Activated naive CD4-positive, alpha-beta T cell treated with anti-CD3 and anti-CD28 coated beads, Interleukin-2, amount 50 U/mL, for 72 hours (primary cell): ENCODE measurements at regions not wholly inside any gene's neighbourhood (a gene's known extent, or its start where the extent isn't known, plus 50 kb on each side); places are given as distances from the start of the nearest gene placed in this dataset.
A peak's percentile ranks its signal among the peaks of the same experiment; 100 is the strongest.

ENCODE experiments used
- ATAC-seq, 2 donors: fragments of 150-1000 bp; cut with Tn5 transposase; 2 replicates each; pipeline ENCODE4 v1.10.0; 2021; ENCODE audit warnings: mild to moderate bottlenecking in 2 of 2, moderate library complexity in 2 of 2
- DNase-seq, 2 donors: peaks; one replicate each; pipeline ENCODE4 v3.0.0; 2021 to 2022; ENCODE audit warnings: low spot score in 2 of 2
- H3K27ac Mint-ChIP-seq, 2 donors: one replicate each; pipeline ENCODE4 v1.8.0; 2022; ENCODE audit warnings: mild to moderate bottlenecking in 2 of 2, mixed read lengths in 2 of 2
- H3K36me3 Mint-ChIP-seq, 2 donors: one replicate each; pipeline ENCODE4 v1.8.0; 2022; ENCODE audit warnings: mixed read lengths in 2 of 2
- H3K9me3 Mint-ChIP-seq, 2 donors: one replicate each; pipeline ENCODE4 v1.8.0; 2022; ENCODE audit warnings: mixed read lengths in 2 of 2

GRCh38 chrX:39214387-39215126 is 413.3 kb downstream of the MID1IP1 start:
- Mint-ChIP-seq H3K36me3 (peaks cover 0 to 9% of the 10 kb centered on the region in 2 donors), H3K9me3 (peaks cover 5 to 14% of the 10 kb centered on the region in 2 donors), H3K27ac (no peak overlapping the region)
- DNase-seq (no peak), ATAC-seq (no peak)

DNA sequence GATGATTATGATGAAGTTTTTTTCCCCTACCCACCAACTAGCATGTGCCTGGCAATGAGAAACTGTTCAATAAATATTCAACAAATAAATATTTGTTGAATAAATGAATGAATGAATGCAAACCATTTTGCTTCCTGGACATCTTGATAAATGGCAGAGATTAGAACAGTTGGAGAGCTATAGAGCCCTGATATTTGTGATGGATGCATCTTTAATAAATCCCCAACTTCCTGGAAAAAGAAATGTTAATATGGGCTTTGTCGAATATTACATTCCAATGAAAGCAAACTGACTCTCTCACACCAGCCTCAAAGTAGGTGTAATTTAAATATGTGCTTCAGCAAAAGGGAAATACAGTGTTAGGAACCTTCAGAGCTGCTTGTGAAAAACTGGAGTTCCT is 419.7 kb downstream of the MID1IP1 start:
- Mint-ChIP-seq H3K9me3 (no peaks in the 10 kb centered on the region), H3K36me3 (no peaks in the 10 kb centered on the region), H3K27ac (no peak overlapping the region)
- no peak for DNase-seq
- no peak for ATAC-seq

DNA sequence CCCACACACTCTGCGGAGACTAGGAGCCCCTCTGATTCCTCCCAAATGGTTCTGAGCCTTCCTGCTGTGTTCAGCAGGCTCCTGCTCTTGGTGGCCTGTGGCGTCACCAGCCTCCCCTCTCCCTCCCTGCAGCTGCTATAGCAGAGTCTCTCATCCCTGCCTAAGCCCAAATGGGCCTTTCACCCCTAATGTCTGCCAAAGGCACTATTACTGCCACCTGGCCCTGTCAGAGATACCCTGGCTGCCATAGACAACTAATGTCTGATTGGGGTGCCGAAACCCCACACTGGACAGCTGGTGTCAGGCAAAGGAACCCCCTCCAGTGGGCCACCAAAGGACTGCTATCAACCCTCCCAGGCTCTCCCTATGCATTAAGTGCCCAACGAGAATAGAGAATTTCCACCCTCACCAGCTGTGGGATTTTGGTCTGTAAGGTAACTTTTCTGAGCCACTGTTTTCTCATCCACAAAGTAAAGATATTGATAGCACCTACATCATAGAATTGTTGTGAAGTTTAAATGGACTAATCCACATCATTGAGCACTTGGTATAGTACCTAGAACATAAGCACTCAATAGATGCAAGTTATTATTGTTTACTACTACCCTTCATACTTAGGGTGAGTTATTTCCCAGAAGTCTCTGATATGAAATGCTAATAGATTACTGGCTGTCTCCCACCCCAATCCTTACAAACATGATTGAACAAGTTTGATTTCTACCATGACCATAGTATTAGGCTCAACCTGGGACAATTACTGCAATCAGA is 421.3 kb downstream of the MID1IP1 start:
- Mint-ChIP-seq H3K27ac (no peak overlapping the region), H3K9me3 (no peaks in the 10 kb centered on the region), H3K36me3 (no peaks in the 10 kb centered on the region)
- DNase-seq, result no peak
- ATAC-seq, result no peak

DNA sequence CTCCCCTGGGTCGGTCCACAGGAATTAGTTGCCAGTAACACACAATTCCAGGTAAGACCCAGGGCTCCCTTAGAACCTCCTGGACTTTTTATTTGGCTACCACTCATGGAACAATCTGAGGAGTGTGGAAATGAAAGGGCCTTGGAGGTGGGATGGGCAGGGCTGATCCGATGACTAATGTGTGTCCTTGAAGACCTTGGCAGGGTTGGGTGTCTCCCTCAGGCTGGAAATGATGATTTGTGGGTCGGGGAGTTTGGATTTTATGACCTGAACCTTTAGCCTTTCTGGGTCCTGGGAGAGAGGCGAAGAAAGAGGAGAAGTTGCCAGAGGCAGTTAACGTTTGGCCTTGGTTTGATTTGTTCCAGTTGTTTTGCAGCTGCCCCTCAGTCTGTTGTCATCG is 425.0 kb downstream of the MID1IP1 start:
- DNase-seq, result no peak

DNA sequence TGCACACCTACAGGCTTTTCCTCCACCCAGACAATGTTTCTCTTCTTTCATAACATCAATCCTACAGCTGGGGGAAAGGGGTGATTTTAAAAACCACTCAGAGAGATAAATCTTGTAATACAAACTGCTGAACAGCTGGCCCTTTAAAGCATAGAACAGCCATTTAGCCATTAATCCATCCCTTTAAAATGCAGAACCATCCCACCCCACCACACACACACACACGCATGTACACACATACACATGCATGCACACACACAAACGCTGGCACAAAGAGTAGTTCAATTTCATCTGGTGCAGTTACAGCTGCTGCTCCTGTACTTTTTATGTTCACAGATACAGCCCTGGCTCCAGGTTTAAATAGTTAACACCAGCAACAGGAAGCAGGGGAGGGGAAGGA is 426.1 kb downstream of the MID1IP1 start:
- ATAC-seq (no peak), DNase-seq (no peak)
- Mint-ChIP-seq H3K9me3 (peaks cover 0 to 3% of the 10 kb centered on the region in 2 donors), H3K27ac (no peak overlapping the region), H3K36me3 (no peaks in the 10 kb centered on the region)

More for the DNA sequence above, 425.0 kb downstream of the MID1IP1 start:
- no peak overlapping the region for H3K27ac Mint-ChIP-seq
- H3K36me3 Mint-ChIP-seq, result no peaks in the 10 kb centered on the region
- ATAC-seq, result no peak
- H3K9me3 Mint-ChIP-seq, result peaks cover 0 to 2% of the 10 kb centered on the region in 2 donors

- Mint-ChIP-seq H3K27ac (peak overlapping the region; percentile 73 to 86), H3K9me3 (peaks cover 4 to 14% of the 10 kb centered on the region in 2 donors), H3K36me3 (peaks cover 6 to 12% of the 10 kb centered on the region in 2 donors)
- DNase-seq, result peak in 1 of 2 donors; percentile 2
- peak; percentile 74 to 89 for ATAC-seq
Observed at GRCh38 chrX:39238006-39238405, 436.7 kb downstream of the MID1IP1 start.

DNA sequence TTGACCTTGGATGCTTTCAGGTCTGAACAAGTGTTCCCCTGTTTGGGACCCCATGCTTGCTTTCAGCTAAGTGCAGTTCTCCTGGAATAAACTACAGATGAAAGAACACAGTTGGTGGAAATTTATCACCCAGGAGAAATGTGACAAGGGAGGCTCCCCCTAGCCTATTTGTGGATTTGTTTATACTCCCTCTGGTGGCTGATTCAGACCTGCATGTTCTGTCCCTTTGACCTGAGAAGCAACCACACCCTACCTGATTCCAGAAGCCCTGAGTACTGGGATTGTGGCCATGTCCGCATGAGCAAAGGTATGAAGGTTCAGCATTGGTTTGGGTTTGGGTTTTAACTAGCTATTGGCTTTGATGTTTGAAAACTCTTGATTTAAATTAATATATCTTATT is 440.9 kb downstream of the MID1IP1 start:
- no peak for ATAC-seq
- DNase-seq, result no peak
- no peak overlapping the region for H3K27ac Mint-ChIP-seq
- H3K9me3 Mint-ChIP-seq, result peaks cover 0 to 4% of the 10 kb centered on the region in 2 donors
- H3K36me3 Mint-ChIP-seq, result peaks cover 0 to 12% of the 10 kb centered on the region in 2 donors

- peak in 1 of 2 donors; percentile 63 for ATAC-seq
- H3K27ac Mint-ChIP-seq, result no peak overlapping the region
- no peak for DNase-seq
- H3K9me3 Mint-ChIP-seq, result no peaks in the 10 kb centered on the region
- no peaks in the 10 kb centered on the region for H3K36me3 Mint-ChIP-seq
Observed at GRCh38 chrX:39244147-39244546, 442.9 kb downstream of the MID1IP1 start.

GRCh38 chrX:39245024-39245423 is 443.8 kb downstream of the MID1IP1 start:
- ATAC-seq, result no peak
- H3K36me3 Mint-ChIP-seq, result peaks cover 0 to 5% of the 10 kb centered on the region in 2 donors
- no peak for DNase-seq
- H3K9me3 Mint-ChIP-seq, result no peaks in the 10 kb centered on the region
- H3K27ac Mint-ChIP-seq, result no peak overlapping the region

GRCh38 chrX:39247536-39247935 is 446.3 kb downstream of the MID1IP1 start:
- Mint-ChIP-seq H3K27ac (no peak overlapping the region), H3K36me3 (peaks cover 5 to 11% of the 10 kb centered on the region in 2 donors), H3K9me3 (peaks cover 0 to 3% of the 10 kb centered on the region in 2 donors)
- no peak for ATAC-seq
- DNase-seq, result no peak

GRCh38 chrX:39248330-39248729 is 447.1 kb downstream of the MID1IP1 start:
- no peak for DNase-seq
- no peak for ATAC-seq
- Mint-ChIP-seq H3K36me3 (peaks cover 10 to 12% of the 10 kb centered on the region in 2 donors), H3K9me3 (peaks cover 3 to 4% of the 10 kb centered on the region in 2 donors), H3K27ac (no peak overlapping the region)

GRCh38 chrX:39249999-39250398 is 448.7 kb downstream of the MID1IP1 start:
- Mint-ChIP-seq H3K9me3 (peaks cover 3 to 5% of the 10 kb centered on the region in 2 donors), H3K36me3 (peaks cover 12 to 19% of the 10 kb centered on the region in 2 donors), H3K27ac (peak overlapping the region in 1 of 2 donors; percentile 72)
- ATAC-seq, result peak; percentile 44 to 77
- no peak for DNase-seq

DNA sequence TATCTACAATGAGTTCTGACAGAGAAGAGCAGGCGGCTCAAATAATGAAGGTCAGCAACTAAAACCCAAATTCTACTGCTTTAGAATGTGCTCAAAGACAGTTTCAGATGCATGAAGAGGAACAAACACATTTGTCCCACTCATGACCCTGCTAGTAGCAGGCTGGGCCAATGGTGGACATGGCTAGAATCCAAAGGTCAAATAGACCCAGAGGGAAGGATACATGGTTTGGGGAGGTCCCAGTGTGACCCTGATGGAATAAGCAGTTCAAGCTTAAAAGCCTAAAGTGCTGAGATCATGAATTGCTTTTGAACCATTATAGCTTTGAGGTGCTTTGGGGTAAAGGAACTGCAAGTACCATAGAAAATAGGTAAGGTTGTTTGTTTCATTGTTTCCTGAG is 450.7 kb downstream of the MID1IP1 start:
- ATAC-seq (no peak), DNase-seq (no peak)
- H3K27ac Mint-ChIP-seq, result no peak overlapping the region
- peaks cover 12 to 19% of the 10 kb centered on the region in 2 donors for H3K36me3 Mint-ChIP-seq
- peaks cover 3 to 5% of the 10 kb centered on the region in 2 donors for H3K9me3 Mint-ChIP-seq

DNA sequence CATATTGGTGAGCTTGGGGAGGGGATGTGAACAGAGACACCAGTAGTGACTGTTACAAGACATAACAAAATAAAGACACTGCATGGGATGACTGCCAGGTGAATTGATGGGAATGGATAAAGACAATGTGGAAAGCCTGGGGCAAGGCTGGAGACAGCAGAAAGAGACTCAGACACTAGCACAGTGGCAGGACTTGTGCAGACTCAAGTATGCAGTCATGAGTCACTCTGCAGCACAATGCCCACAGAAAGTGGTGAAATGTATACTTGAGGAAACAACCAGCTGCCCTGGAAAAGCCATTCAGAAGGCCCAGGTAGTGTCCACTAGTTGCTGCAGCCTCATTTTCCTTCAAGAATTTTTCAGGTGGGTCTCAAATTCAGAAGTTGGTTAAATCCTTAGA is 452.3 kb downstream of the MID1IP1 start:
- Mint-ChIP-seq H3K36me3 (peaks cover 12 to 19% of the 10 kb centered on the region in 2 donors), H3K9me3 (peaks cover 3 to 5% of the 10 kb centered on the region in 2 donors), H3K27ac (peak overlapping the region in 1 of 2 donors; percentile 12)
- ATAC-seq, result peak in 1 of 2 donors; percentile 84
- DNase-seq, result no peak

GRCh38 chrX:39258331-39258730 is 457.1 kb downstream of the MID1IP1 start:
- Mint-ChIP-seq H3K36me3 (peaks cover 0 to 14% of the 10 kb centered on the region in 2 donors), H3K9me3 (peaks cover 0 to 1% of the 10 kb centered on the region in 2 donors), H3K27ac (no peak overlapping the region)
- no peak for DNase-seq
- ATAC-seq, result no peak

DNA sequence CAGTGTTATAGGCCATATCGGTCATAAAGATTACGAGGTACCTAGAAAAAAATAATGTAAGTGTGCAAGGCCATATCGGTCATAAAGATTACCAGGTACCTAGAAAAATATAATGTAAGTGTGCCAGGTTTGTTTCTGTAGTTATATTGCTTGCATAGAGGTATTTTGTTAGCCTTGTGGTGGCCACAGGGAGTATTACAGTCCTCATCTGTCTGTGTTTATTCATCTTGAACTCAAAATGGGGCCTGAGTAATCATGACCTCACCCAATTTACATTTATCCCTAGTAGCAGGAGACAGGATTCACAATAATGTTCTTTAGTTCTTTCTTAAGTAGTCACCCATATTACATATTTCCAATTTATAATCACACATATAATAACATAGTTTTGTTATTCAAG is 459.7 kb downstream of the MID1IP1 start:
- Mint-ChIP-seq H3K9me3 (peaks cover 3 to 6% of the 10 kb centered on the region in 2 donors), H3K27ac (peak overlapping the region in 1 of 2 donors; percentile 89), H3K36me3 (peaks cover 11 to 17% of the 10 kb centered on the region in 2 donors)
- DNase-seq (no peak), ATAC-seq (peak; percentile 16 to 46)

- ATAC-seq, result peak; percentile 50 to 59
Observed at GRCh38 chrX:39261446-39262147, 460.3 kb downstream of the MID1IP1 start.

More at GRCh38 chrX:39261446-39262147, 460.3 kb downstream of the MID1IP1 start:
- peak overlapping the region in 1 of 2 donors; percentile 89 for H3K27ac Mint-ChIP-seq
- peak in 1 of 2 donors; percentile 21 for DNase-seq
- H3K9me3 Mint-ChIP-seq, result peaks cover 8 to 9% of the 10 kb centered on the region in 2 donors
- peaks cover 14 to 23% of the 10 kb centered on the region in 2 donors for H3K36me3 Mint-ChIP-seq
